A549 (cell line): ENCODE measurements at regions not wholly inside any gene's neighbourhood (a gene's known extent, or its start where the extent isn't known, plus 50 kb on each side); places are given as distances from the start of the nearest gene placed in this dataset.

Experiments
- CHD2 ChIP-seq: fragments of 150-350 bp; IDR thresholded peaks from 2 replicates; pipeline ENCODE4 v1.6.1; 2014; ENCODE audit warnings: low read length; ENCODE audit not compliant: partially characterized antibody
- CTCF ChIP-seq: fragments of >200 bp; sonication (Bioruptor Twin); formaldehyde crosslinking; IDR thresholded peaks from 3 replicates; pipeline ENCODE4 v1.5.1; 2016
- JUN ChIP-seq, 2 experiments: fragments of >200 bp; sonication (Bioruptor Twin); formaldehyde crosslinking; IDR thresholded peaks; 2 replicates in 1 of 2; 3 replicates in 1 of 2; pipeline ENCODE4 v1.6.1; 2016 to 2017
- NPAS2 ChIP-seq: fragments of 250-450 bp; sonication (Bioruptor Pico); IDR thresholded peaks from 2 replicates; pipeline ENCODE4 v1.8.0; 2022; ENCODE audit warnings: mild to moderate bottlenecking, moderate library complexity, borderline replicate concordance
- POLR2A ChIP-seq: IDR thresholded peaks from 2 replicates; pipeline ENCODE4 v1.6.1; 2012; ENCODE audit warnings: mild to moderate bottlenecking, low read length
- POLR2AphosphoS2 ChIP-seq: conservative IDR thresholded peaks from 2 replicates; pipeline ENCODE4 v1.6.1; 2012; ENCODE audit warnings: low read length, improper control_type of control experiment, inconsistent platforms
- RAD21 ChIP-seq, 2 experiments: fragments of >200 bp in 1 of 2; sonication (Bioruptor Twin) in 1 of 2; formaldehyde crosslinking in 1 of 2; IDR thresholded peaks in 1 of 2; conservative IDR thresholded peaks in 1 of 2; 2 replicates in 1 of 2; 3 replicates in 1 of 2; pipeline ENCODE4 v1.6.1; 2012 to 2018; ENCODE audit warnings: inconsistent platforms in 1 of 2
- SMC3 ChIP-seq: fragments of >200 bp; sonication (Bioruptor Twin); formaldehyde crosslinking; IDR thresholded peaks from 3 replicates; pipeline ENCODE4 v1.6.1; 2018; ENCODE audit warnings: inconsistent platforms
- SREBF2 ChIP-seq: fragments of 450-650 bp; IDR thresholded peaks from 2 replicates; pipeline ENCODE4 v1.6.1; 2014; ENCODE audit warnings: mild to moderate bottlenecking, moderate library complexity

GRCh38 chr9:2413160-2413805 lies 208.3 kb upstream of the VLDLR start:
- TF ChIP-seq SREBF2 (no peak), CTCF (no peak), POLR2AphosphoS2 (no peak), NPAS2 (CRISPR knock-in tag) (no peak), RAD21 (conservative IDR thresholded peaks at IDR 0.05 in 1 of 2, IDR thresholded peaks at IDR 0.05 in 1 of 2) (no peak), SMC3 (no peak), POLR2A (no peak), JUN (IDR thresholded peaks at IDR 0.05) (no peak), CHD2 (no peak)
